GM19193 (cell line): ENCODE measurements at regions not wholly inside any gene's neighbourhood (a gene's known extent, or its start where the extent isn't known, plus 50 kb on each side); places are given as distances from the start of the nearest gene placed in this dataset.

Experiments used
- POLR2A ChIP-seq: IDR thresholded peaks from 4 replicates; pipeline ENCODE4 v1.6.1; 2011; ENCODE audit not compliant: insufficient read depth, insufficient read length; ENCODE audit errors: extremely low read depth

DNA sequence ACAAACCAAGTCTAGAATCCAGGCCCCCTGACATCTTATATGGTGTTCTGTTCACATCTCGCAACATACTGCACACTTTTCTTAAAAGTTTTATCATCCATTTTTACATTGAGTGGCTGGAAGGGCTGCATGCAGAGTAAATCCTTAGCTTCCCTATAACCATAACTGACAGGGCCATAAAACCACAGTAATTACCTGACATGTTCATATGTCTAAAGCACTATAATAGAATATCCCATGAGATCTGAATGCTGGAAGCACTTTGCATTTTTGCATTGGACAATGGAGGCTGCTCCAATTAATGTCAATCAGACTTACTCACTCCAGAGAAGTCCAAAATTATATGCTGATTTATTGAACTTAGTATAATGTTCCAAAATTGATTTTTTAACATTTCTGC lies 86.6 kb upstream of the HES1 start:
- no peak for TF ChIP-seq POLR2A

DNA sequence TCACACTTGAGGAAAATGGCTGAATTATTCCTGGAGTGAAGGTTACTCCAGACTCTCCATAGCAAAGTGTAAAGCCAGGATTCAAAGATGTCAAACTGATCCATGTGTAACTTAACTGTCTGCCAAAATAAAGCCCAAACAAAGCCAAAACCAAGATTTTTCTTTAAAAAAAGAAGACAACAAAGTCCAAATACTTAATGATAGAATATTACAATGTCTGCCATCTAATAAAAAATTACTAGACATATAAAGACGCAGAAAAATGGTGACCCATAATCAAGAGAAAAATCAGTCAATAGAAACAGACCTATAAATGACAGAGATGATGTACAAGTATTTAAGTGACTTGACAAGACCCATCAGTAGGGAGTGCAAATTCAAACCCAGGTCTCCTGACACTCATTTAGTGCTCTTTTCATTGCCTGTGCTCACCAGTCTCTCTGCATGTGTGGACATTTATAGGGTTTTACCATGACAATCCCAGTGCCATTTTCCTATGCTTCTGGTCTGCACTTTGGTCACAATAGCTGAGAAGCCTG lies 85.1 kb upstream of the HES1 start:
- no peak for TF ChIP-seq POLR2A

DNA sequence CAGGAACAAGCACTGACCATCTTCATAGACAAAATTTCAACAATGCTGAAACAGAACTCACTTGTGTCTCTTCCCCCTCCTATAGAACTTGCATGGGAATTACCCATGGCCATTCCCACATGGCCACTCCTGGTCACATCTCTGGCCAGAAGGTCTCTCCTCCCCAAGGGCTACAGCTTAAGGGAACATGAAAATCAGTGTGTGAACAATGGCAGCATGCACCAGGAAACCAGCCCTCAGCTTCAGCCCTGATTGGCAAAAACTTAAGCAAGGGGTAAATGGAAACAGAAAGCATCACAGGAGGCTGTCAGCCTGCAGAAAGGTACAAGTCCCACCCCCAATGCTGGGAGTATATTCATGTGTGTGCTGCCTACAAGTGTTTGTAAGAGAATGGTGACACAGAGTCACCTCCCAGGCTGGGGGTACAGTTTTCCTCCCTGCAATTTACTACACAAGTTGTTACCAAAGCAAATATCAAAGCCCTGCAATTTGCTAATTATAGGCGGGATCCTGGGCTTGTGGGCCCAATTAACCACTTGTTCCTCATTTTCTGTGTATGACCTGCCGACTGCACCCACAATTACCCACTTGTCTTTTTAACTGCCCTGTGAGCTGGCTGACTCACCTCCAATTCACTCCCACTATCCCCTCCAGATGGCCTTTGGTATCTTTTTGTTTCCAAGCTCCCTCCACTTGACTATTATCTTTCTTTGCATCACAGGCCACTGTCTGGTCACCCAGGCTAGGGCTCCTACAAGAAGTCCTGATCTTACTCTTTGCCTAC lies 84.4 kb upstream of the HES1 start:
- TF ChIP-seq POLR2A, result no peak

DNA sequence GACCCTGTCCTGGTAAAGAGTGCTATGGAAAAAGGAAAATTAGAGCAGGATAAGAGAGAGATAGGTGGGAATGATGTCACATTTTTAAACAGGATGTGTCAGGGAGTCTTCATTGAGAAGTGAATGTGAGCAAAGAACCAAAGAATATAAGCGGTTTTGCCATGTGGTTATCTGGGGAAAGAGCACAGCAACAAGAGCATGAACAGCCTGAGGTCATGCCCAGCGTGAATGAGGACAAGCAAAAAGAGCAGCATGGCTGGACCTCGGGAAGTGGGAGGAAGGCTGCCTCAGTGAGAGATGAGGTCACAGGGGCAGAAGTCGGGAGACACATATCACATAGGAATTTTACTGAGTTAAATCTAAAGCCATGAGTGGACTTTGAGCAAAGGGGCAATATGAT lies 82.8 kb upstream of the HES1 start:
- no peak for TF ChIP-seq POLR2A

DNA sequence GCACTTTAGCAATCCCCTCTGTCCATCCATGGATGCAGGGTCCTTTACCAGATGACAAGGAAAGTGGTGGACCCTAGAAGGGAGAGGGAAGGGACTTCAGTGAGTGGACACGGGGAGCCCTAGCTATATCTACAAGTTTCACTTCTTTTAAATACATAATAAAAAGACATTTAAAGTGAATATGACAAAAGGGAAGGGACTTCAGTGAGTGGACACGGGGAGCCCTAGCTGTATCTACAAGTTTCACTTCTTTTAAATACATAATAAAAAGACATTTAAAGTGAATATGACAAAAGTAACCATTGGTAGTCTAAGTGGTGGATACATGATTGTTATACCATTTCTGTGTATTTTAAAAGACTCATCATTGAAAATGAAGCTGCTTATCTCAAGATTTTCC lies 81.9 kb upstream of the HES1 start:
- no peak for TF ChIP-seq POLR2A

DNA sequence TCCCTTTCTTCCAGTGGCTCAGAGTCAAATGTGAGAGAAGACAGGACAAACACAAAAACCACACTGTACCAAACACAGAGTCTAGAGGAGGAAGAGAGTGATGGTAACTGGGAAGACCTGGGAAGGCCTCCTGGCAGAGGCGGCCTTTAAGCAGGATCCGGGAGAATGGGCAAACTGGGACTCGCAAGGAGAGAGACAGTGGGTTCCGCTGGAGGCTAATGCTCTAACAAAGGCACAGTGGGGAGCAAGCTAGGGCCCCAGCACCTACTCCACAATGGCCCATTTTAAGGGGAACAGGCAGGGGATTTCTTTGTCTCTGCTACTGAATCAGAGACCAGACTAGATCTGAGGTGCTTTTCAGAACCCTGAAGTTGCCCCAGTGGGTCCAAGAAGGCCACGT lies 81.4 kb upstream of the HES1 start:
- TF ChIP-seq POLR2A, result no peak

DNA sequence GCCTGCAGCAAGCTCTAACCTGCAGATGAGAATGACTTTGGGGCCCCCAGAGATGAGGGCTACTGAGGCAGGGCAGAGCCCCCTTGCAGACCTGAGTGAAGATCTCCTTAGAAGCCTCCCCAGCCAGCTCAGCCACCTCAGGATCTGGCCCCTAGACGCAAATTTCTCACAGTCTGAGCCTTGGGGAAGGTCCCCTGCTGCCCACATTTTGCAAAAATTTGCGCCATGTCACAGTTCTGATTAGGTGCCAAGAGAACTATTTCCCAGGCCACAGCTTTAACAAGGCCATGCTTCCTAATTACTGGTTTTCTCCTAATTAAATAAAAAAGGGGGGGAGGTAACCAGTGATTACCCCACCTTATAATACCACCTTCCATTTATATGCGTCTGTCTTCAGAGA lies 81.0 kb upstream of the HES1 start:
- TF ChIP-seq POLR2A, result no peak

DNA sequence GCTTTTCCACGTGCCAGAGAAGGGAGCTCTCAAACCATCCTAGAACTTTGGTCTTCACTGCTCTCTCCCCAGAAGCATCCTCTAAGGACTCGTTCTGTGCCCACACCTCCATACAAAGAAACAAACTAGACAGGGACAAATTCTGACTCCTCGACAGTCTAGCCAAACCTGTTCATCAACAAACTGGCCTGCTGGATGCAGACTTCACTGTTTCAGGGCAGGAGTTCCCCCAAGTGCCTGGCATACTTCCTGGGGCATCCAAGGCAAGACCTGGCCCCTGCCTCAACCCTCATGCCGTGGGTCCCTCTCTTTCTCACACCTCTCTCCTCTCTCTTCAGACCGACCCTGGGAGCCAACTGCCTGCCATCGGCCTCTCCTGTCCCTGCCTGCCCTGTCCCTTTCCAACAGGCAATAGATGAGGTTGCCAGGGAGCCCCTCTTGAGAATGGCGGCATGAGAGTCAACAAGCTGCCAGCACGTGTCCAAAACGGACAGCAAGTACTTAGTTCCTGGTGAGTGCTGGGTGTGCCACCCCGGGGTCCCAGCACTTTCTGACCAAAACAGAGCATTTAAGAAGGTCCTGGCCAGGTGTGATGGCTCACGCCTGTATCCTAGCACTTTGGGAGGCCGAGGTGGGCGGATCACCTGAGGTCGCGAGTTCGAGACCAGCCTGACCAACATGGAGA lies 79.1 kb upstream of the HES1 start:
- TF ChIP-seq POLR2A, result no peak

DNA sequence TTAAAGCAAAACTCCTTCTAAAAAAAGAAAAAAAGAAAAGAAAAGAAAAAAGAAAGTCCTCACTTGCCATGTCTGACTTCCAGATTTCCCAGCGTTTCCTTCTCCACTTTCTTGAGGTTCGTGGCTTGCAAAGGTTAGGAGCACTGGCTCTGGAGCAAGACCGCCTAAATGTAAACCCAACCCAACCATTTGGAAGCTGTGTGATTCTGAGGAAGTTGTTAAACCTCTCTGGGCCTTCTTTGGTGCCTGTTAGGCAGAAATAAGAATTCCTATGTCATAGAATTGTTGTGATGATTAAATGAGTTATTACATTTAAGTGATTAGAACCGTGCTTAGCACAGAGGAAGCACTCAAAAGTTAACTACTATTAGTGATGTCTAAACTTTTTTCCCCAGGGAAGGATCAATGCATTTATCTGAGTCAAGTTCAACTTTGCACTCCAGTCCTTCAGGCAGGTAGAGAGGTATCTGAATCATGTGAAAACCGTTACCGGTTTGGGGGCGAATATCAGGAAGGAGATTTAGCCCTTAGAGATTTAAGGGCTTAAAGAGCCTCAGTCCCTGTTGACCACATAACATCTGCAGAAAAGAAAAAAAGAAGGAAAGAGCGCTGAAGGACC lies 78.3 kb upstream of the HES1 start:
- no peak for TF ChIP-seq POLR2A

DNA sequence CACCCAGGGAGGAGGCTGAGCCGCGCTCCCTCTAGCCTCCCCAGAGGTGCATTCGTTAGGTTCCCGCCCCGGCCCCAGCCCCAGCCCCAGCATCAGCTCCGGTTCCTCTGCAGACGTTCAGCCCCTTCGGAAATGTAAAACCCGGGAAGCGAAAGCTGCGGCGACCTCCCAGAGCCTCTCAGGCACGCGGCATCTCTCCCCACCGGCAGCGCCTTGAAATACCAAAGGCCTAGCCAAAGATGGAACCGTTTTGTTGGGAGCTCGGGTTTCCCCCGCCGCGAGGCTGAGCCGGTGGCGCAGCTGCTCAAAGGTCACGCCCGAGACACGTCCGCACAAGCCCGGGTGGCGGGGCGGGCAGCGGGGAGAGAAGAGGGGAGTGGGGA lies 77.8 kb upstream of the HES1 start:
- TF ChIP-seq POLR2A, result peak; percentile 55

DNA sequence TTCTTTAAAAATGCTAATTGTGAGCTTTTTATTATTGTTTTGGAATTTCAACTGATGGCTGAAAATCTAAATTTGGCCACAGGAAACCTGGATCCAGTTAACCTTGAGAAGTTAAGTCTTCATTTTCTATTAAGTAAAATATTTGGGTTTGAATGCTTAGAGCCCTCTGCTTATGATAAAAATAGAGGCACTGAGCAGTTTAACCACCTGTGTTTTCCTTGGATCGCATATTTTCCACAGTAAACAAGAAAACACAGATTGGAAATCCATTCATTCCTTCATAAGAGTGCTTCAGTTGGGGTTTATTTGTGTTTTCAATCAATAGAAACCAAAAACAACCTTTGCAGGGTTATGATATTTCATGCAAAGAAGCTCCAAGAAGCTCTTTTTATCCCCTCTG lies 77.2 kb upstream of the HES1 start:
- TF ChIP-seq POLR2A, result no peak

DNA sequence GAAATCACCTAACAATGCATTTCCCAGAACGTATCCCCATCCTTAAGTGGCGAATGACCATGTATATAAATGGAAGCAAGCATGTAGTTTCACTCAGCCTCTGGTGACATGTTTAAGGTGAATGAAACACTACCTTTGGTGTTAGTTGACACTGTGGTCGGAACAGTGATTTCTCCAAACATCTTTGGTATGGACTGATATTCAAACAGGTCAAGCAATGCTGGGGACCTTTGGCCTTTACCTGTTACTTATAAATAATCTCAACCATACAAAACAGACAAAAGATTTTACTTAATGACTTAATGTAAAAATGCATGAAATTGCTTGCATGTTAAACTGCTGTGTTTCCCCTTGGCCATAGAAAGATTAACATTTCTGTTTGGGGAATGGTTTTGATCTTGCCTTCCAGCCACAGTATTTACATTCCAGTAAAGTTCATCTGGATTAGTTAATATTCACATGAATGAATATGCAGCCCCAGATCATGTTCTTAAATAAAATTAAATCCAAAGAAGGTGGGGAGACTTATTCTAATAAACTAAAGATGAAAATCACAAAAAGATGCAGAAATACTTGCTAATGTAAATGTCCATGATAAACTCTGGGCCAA lies 74.4 kb upstream of the HES1 start:
- no peak for TF ChIP-seq POLR2A

DNA sequence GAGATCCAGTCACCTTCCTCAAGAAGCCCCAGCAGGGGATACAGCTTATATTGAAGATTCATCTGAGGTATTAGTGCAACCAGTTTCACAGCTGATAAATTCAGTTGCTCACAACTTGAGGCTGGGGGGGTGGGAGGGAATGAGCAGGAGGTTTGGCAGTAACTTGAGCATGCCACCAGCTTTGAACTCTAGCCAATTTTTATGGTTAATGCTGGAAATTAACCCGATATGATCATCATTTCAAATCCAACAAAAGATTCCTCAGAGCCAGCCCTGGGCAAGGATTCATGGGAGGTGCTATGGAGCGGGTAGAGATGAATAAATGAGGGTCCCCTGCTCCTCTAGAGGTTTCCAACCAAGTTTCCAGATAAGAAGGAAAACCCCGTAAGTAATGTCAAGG lies 73.1 kb upstream of the HES1 start:
- no peak for TF ChIP-seq POLR2A

DNA sequence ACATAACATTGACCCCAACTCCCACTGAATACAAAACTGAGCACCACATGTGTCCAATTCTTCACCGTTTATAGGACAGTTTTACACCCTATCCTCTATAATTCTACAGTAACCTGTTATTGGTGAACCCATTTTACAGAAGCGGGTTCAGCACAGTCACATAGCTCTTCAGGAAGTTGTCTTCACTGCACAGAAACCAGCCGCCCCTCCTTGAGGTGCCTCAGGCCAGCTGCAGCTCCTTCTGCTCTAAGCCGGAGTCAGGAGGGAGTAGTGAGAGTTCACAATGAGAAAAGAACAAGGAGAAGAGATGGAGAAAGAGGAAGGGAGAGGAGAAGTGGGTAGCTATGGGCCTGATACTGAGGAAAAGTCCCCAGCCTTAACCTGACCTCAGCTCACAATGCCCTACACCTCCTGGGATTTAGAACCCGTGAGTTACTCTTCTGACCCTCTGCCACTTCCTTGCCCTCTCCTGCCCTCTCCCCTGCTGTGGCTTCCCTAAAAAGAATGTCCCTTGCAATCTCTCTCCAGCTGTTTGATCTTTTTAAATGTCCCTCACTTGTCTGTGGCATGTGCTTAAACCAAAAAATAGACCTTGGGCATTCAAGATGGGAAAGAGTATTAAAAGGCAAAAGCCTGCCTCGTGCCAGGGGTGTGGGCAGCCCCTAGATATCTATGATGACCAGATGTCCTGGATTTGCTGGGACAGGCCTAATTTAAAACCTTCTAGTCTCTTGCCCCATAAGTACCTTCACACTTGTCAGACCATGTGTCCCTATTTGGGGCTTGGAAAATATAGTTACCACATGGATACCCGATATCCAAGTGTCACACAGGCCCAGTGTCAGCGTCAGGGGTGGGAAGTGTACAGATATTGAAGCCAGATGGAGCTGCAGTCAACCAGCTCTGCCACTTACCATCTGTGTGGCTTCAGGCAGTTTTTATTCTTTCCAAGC lies 71.3 kb upstream of the HES1 start:
- TF ChIP-seq POLR2A, result no peak
